Neuronal stem cell (in vitro differentiated cells): ENCODE measurements at regions not wholly inside any gene's neighbourhood (a gene's known extent, or its start where the extent isn't known, plus 50 kb on each side); places are given as distances from the start of the nearest gene placed in this dataset.

ENCODE experiments used
- DNase-seq: peaks from one replicate; pipeline ENCODE4 v3.0.0-alpha.2; 2013; ENCODE audit warnings: low spot score
- H2AFZ ChIP-seq: one replicate; pipeline ENCODE4 v1.6.1; 2013; ENCODE audit warnings: mild to moderate bottlenecking, low read length, inconsistent platforms
- H2AK5ac ChIP-seq: 2 replicates; pipeline ENCODE4 v1.6.1; 2013; ENCODE audit warnings: low read depth, mild to moderate bottlenecking, inconsistent platforms, low read length, moderate library complexity, mixed read lengths
- H2BK120ac ChIP-seq: 2 replicates; pipeline ENCODE4 v1.6.1; 2013; ENCODE audit warnings: low read depth, mild to moderate bottlenecking, inconsistent platforms, low read length, moderate library complexity, mixed read lengths
- H2BK12ac ChIP-seq: one replicate; pipeline ENCODE4 v1.6.1; 2013; ENCODE audit warnings: low read length, inconsistent platforms
- H2BK15ac ChIP-seq: 2 replicates; pipeline ENCODE4 v1.6.1; 2013; ENCODE audit warnings: mild to moderate bottlenecking, low read length, inconsistent platforms, mixed read lengths
- H2BK5ac ChIP-seq: one replicate; pipeline ENCODE4 v1.6.1; 2013; ENCODE audit warnings: inconsistent platforms, mild to moderate bottlenecking, low read length, moderate library complexity
- H3K14ac ChIP-seq: one replicate; pipeline ENCODE4 v1.6.1; 2013; ENCODE audit warnings: low read length, inconsistent platforms
- H3K18ac ChIP-seq: 2 replicates; pipeline ENCODE4 v1.6.1; 2013; ENCODE audit warnings: low read length, inconsistent platforms
- H3K23ac ChIP-seq: 2 replicates; pipeline ENCODE4 v1.6.1; 2013; ENCODE audit warnings: low read depth, mild to moderate bottlenecking, mixed read lengths, low read length, inconsistent platforms; ENCODE audit not compliant: poor library complexity
- H3K27ac ChIP-seq: replicated peaks from 3 replicates; pipeline ENCODE4 v1.5.1; 2013; ENCODE audit warnings: low read length, inconsistent platforms
- H3K27me3 ChIP-seq, 3 experiments: 2 replicates each; pipeline ENCODE4 v1.6.1; 2013; ENCODE audit warnings: low read length in 3 of 3, mild to moderate bottlenecking in 2 of 3, inconsistent platforms in 1 of 3, low read depth in 1 of 3, mixed read lengths in 1 of 3, moderate library complexity in 1 of 3; ENCODE audit not compliant: control insufficient read depth in 3 of 3, insufficient read depth in 3 of 3
- H3K36me3 ChIP-seq, 2 donors: replicated peaks in 1 of 2; 2 replicates each; pipeline ENCODE4 v1.6.1; 2013; ENCODE audit warnings: low read length in 2 of 2; ENCODE audit not compliant: control insufficient read depth in 2 of 2, insufficient read depth in 2 of 2
- H3K4ac ChIP-seq: 2 replicates; pipeline ENCODE4 v1.6.1; 2013; ENCODE audit warnings: inconsistent platforms, mild to moderate bottlenecking, low read length, moderate library complexity
- H3K4me1 ChIP-seq, 2 donors: 1 replicate in 1 of 2; 2 replicates in 1 of 2; pipeline ENCODE4 v1.6.1; 2013; ENCODE audit warnings: low read length in 2 of 2, low read depth in 1 of 2; ENCODE audit not compliant: control insufficient read depth in 2 of 2, insufficient read depth in 1 of 2
- H3K4me2 ChIP-seq: one replicate; pipeline ENCODE4 v1.6.1; 2013; ENCODE audit warnings: mild to moderate bottlenecking, low read length, inconsistent platforms; ENCODE audit not compliant: insufficient read depth, poor library complexity, severe bottlenecking
- H3K4me3 ChIP-seq, 2 donors: 2 replicates each; pipeline ENCODE4 v1.5.1; 2013; ENCODE audit warnings: low read length in 2 of 2, mild to moderate bottlenecking in 2 of 2, inconsistent platforms in 1 of 2, moderate library complexity in 1 of 2
- H3K79me1 ChIP-seq: one replicate; pipeline ENCODE4 v1.6.1; 2013; ENCODE audit warnings: low read depth, mild to moderate bottlenecking, inconsistent platforms, low read length, moderate library complexity
- H3K9ac ChIP-seq: one replicate; pipeline ENCODE4 v1.6.1; 2013; ENCODE audit warnings: mild to moderate bottlenecking, low read depth, low read length, inconsistent platforms; ENCODE audit not compliant: poor library complexity
- H3K9me3 ChIP-seq, 2 donors: replicated peaks in 1 of 2; 2 replicates each; pipeline versions ENCODE3 to v1.6.1; 2013; ENCODE audit warnings: low read length in 2 of 2, mild to moderate bottlenecking in 2 of 2, inconsistent platforms in 1 of 2, low read depth in 1 of 2, mixed read lengths in 1 of 2, moderate library complexity in 1 of 2; ENCODE audit not compliant: control insufficient read depth in 2 of 2, insufficient read depth in 1 of 2
- H4K8ac ChIP-seq: one replicate; pipeline ENCODE4 v1.6.1; 2013; ENCODE audit warnings: low read depth, mild to moderate bottlenecking, inconsistent platforms, low read length, moderate library complexity
- H4K91ac ChIP-seq: one replicate; pipeline ENCODE4 v1.6.1; 2013; ENCODE audit warnings: low read length, low read depth, mild to moderate bottlenecking, inconsistent platforms; ENCODE audit not compliant: poor library complexity
- WGBS, 2 donors: extraction: QIAGEN DNeasy Blood & Tissue Kit; methylation state at CpG; one replicate each; pipeline ENCODE4 v1.1.7; 2013; ENCODE audit warnings: missing lambda C conversion rate in 2 of 2, mixed read lengths in 1 of 2; ENCODE audit not compliant: insufficient read length in 2 of 2, insufficient replicate concordance in 1 of 2; ENCODE audit errors: extremely low coverage in 2 of 2; 5-methylcytosine and 5-hydroxymethylcytosine counted together

DNA sequence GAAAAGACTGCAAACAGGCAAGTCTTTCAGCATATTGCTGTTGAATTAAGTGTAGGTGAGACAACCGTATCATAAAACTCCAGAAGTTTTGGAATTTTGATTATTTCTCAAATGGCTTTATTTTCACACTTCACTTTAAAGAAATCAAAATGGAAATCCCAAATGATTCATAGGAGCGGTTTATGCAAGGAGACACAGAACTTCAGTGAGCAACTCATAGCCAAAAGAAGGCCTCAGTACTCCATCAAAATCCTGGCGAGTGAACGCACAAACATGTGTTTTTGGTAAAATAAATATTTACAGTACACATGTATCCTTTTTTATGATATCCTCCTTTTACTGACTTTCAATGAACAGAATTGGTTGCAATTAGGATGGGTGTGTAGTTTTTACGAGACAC, 140.4 kb upstream of the APCDD1 start:
- no peak overlapping the region for H2AK5ac ChIP-seq
- no peak overlapping the region for H3K27ac ChIP-seq
- no peaks in the 10 kb centered on the region for H3K79me1 ChIP-seq
- H3K4me2 ChIP-seq: no peak overlapping the region
- no peak overlapping the region for H3K4ac ChIP-seq
- no peak overlapping the region for H3K4me3 ChIP-seq
- no peak overlapping the region for H3K18ac ChIP-seq
- no peaks in the 10 kb centered on the region for H3K27me3 ChIP-seq
- no peak overlapping the region for H3K9ac ChIP-seq
- H2BK12ac ChIP-seq: no peak overlapping the region
- peaks cover 0 to 2% of the 10 kb centered on the region in 2 donors for H3K9me3 ChIP-seq
- no peak overlapping the region for H3K14ac ChIP-seq
- no peaks in the 10 kb centered on the region for H3K36me3 ChIP-seq
- DNase-seq: no peak
- H2AFZ ChIP-seq: no peak overlapping the region
- no peak overlapping the region for H2BK5ac ChIP-seq
- H3K4me1 ChIP-seq: peaks cover 0 to 3% of the 10 kb centered on the region in 2 donors
- H4K91ac ChIP-seq: no peak overlapping the region
- H4K8ac ChIP-seq: no peak overlapping the region
- H3K23ac ChIP-seq: no peak overlapping the region
- no peak overlapping the region for H2BK120ac ChIP-seq
- no peak overlapping the region for H2BK15ac ChIP-seq
- WGBS, 2 donors: no CpG with 5 or more reads among the region's 5 CpGs

DNA sequence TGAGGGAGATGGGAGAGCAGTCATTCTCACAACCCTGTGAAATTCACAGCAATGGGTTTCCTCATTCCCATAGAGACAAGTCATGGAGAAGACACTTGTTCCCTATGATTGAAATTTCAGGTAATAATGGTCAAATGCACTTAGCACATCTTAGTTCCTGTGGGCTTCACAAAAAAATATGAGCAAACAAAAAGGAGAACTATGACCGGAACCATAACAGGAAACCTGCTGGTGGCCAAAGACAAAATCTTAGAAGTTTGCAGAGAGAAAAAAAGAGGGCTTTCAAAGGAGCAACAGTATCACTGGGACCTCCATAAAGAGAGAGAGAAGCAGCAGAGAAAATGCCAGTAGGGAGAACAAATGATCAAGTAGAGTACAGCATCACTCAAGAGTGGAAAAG, 138.9 kb upstream of the APCDD1 start:
- Histone ChIP-seq H3K4me1 (peaks cover 0 to 2% of the 10 kb centered on the region in 2 donors), H3K4me2 (no peak overlapping the region), H2BK5ac (no peak overlapping the region), H3K9ac (no peak overlapping the region), H3K4me3 (no peak overlapping the region), H3K14ac (no peak overlapping the region), H3K4ac (no peak overlapping the region), H3K27me3 (no peaks in the 10 kb centered on the region), H2AK5ac (no peak overlapping the region), H2BK12ac (no peak overlapping the region), H3K27ac (no peak overlapping the region), H3K9me3 (peaks cover 0 to 2% of the 10 kb centered on the region in 2 donors), H3K36me3 (no peaks in the 10 kb centered on the region), H3K23ac (no peak overlapping the region), H2AFZ (no peak overlapping the region), H4K8ac (no peak overlapping the region), H4K91ac (no peak overlapping the region), H2BK120ac (no peak overlapping the region), H3K18ac (no peak overlapping the region), H2BK15ac (no peak overlapping the region), H3K79me1 (no peaks in the 10 kb centered on the region)
- WGBS, 2 donors: no CpG with 5 or more reads among the region's 1 CpG
- DNase-seq: no peak

DNA sequence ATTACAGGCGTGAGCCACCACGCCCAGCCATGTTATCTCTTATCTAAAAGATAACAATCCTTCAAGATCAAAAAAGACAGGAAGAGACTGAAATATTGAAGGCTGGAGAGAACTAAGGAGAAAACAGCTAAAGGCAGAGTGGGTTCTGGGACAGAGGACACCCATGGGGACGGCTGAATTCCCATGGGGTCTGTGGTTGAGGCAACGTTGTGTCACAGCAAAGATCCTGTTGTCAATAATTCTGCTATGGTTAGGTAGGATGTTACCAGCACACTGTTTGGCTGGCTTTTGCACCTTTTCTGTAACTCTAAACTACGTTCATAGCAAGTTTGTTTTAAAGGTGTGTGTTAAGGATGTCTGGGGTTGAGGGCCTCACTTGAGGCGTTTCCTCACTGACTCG, 137.7 kb upstream of the APCDD1 start:
- H3K4me3 ChIP-seq: no peak overlapping the region
- no peak overlapping the region for H4K8ac ChIP-seq
- H4K91ac ChIP-seq: no peak overlapping the region
- H3K4me1 ChIP-seq: peaks cover 0 to 2% of the 10 kb centered on the region in 2 donors
- WGBS, 2 donors: no CpG with 5 or more reads among the region's 7 CpGs
- H2AFZ ChIP-seq: no peak overlapping the region
- no peak overlapping the region for H3K4me2 ChIP-seq
- no peak overlapping the region for H2AK5ac ChIP-seq
- no peaks in the 10 kb centered on the region for H3K36me3 ChIP-seq
- no peak overlapping the region for H3K4ac ChIP-seq
- no peak overlapping the region for H2BK15ac ChIP-seq
- H3K27me3 ChIP-seq: peaks cover 0 to 3% (median 0%) of the 10 kb centered on the region in 3 experiments
- H2BK12ac ChIP-seq: no peak overlapping the region
- H2BK120ac ChIP-seq: peak overlapping the region; percentile 84
- no peak overlapping the region for H3K23ac ChIP-seq
- H3K14ac ChIP-seq: no peak overlapping the region
- H3K9ac ChIP-seq: no peak overlapping the region
- DNase-seq: no peak
- H2BK5ac ChIP-seq: no peak overlapping the region
- H3K27ac ChIP-seq: no peak overlapping the region
- H3K9me3 ChIP-seq: peaks cover 0 to 2% of the 10 kb centered on the region in 2 donors
- H3K18ac ChIP-seq: no peak overlapping the region
- no peaks in the 10 kb centered on the region for H3K79me1 ChIP-seq

DNA sequence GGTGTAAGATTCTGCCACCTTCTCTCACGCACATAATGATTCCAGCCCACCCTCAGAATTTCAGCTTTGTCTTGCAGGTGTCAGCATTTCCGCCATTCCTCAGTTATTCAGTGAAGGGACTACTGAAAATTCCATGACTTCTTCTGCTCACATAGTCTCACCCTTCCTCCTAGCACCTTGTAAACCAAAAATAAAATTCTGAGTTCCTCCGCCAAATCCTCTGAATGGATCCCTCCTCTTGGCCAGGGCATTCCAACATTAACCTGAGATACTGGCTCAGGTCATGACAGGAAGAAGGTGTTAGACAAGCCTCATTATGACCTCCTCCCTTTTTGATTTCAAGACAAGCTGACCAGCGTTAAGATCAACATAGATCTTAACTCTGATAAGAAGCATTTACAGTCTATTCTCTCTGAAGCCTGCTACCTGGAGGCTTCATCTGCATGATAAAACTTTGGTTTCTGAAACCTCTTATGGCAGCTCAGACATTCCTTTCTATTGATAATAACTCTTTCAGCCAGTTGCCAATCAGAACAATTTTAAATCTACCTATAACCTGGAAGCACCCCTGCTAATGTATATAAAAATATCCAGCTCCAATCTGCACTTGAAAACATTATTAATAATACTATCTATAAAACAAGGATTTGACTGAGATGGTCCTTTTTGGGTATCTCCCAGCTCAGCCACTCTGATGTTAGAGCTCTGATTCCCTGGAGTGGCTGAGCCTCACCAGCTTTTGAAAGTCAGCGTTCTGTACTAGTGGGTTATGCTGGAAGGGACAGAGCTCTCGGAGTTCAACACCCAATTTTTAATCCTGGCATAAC, 136.4 kb upstream of the APCDD1 start:
- H2BK5ac ChIP-seq: no peak overlapping the region
- H3K4ac ChIP-seq: no peak overlapping the region
- no peak overlapping the region for H3K27ac ChIP-seq
- WGBS, 2 donors: no CpG with 5 or more reads among the region's 6 CpGs
- DNase-seq: no peak
- no peak overlapping the region for H3K4me3 ChIP-seq
- no peak overlapping the region for H3K9ac ChIP-seq
- H3K4me2 ChIP-seq: no peak overlapping the region
- peaks cover 0 to 2% of the 10 kb centered on the region in 2 donors for H3K9me3 ChIP-seq
- no peak overlapping the region for H4K91ac ChIP-seq
- H3K14ac ChIP-seq: no peak overlapping the region
- H2BK120ac ChIP-seq: no peak overlapping the region
- H2BK12ac ChIP-seq: no peak overlapping the region
- H3K79me1 ChIP-seq: no peaks in the 10 kb centered on the region
- H2BK15ac ChIP-seq: no peak overlapping the region
- H2AK5ac ChIP-seq: no peak overlapping the region
- no peak overlapping the region for H2AFZ ChIP-seq
- H3K23ac ChIP-seq: no peak overlapping the region
- H3K27me3 ChIP-seq: peaks cover 0 to 4% (median 0%) of the 10 kb centered on the region in 3 experiments
- peaks cover 0 to 2% of the 10 kb centered on the region in 2 donors for H3K4me1 ChIP-seq
- no peak overlapping the region for H4K8ac ChIP-seq
- no peaks in the 10 kb centered on the region for H3K36me3 ChIP-seq
- H3K18ac ChIP-seq: no peak overlapping the region
